ENCODE measurements at regions not wholly inside any gene's neighbourhood (a gene's known extent, or its start where the extent isn't known, plus 50 kb on each side); places are given as distances from the start of the nearest gene placed in this dataset.

- no peak for TF ChIP-seq CTCF (conservative IDR thresholded peaks at IDR 0.05; ENCODE audit: low read depth, low read length)
- no peak overlapping the region for H3K4me3 ChIP-seq (ENCODE audit: low read length)
These were observed 648.4 kb downstream of the TMEM182 start for GRCh38 chr2:103410221-103410620.

GRCh38 chr2:103419506-103419905 lies 657.7 kb downstream of the TMEM182 start:
- TF ChIP-seq CTCF (conservative IDR thresholded peaks at IDR 0.05; ENCODE audit: low read depth, low read length): no peak
- H3K4me3 ChIP-seq (ENCODE audit: low read length): no peak overlapping the region
- DNase-seq (ENCODE audit: low read depth): no peak

More at GRCh38 chr2:103410221-103410620, 648.4 kb downstream of the TMEM182 start:
- no peak for DNase-seq (ENCODE audit: low read depth)

- TF ChIP-seq CTCF (conservative IDR thresholded peaks at IDR 0.05; ENCODE audit: low read depth, low read length): no peak
- no peak overlapping the region for H3K4me3 ChIP-seq (ENCODE audit: low read length)
- DNase-seq (ENCODE audit: low read depth): no peak
These were observed 661.3 kb downstream of the TMEM182 start for GRCh38 chr2:103423100-103423499.

GRCh38 chr2:103427567-103427966 lies 665.7 kb downstream of the TMEM182 start:
- H3K4me3 ChIP-seq (ENCODE audit: low read length): no peak overlapping the region
- no peak for TF ChIP-seq CTCF (conservative IDR thresholded peaks at IDR 0.05; ENCODE audit: low read depth, low read length)
- DNase-seq (ENCODE audit: low read depth): no peak

GRCh38 chr2:103430191-103430590 lies 668.4 kb downstream of the TMEM182 start:
- no peak overlapping the region for H3K4me3 ChIP-seq (ENCODE audit: low read length)
- DNase-seq (ENCODE audit: low read depth): no peak
- TF ChIP-seq CTCF (conservative IDR thresholded peaks at IDR 0.05; ENCODE audit: low read depth, low read length): no peak

- DNase-seq (ENCODE audit: low read depth): no peak
- no peak for TF ChIP-seq CTCF (conservative IDR thresholded peaks at IDR 0.05; ENCODE audit: low read depth, low read length)
- no peak overlapping the region for H3K4me3 ChIP-seq (ENCODE audit: low read length)
These were observed 673.2 kb downstream of the TMEM182 start for GRCh38 chr2:103435010-103435409.

- no peak for DNase-seq (ENCODE audit: low read depth)
- no peak for TF ChIP-seq CTCF (conservative IDR thresholded peaks at IDR 0.05; ENCODE audit: low read depth, low read length)
- H3K4me3 ChIP-seq (ENCODE audit: low read length): no peak overlapping the region
These were observed 675.3 kb downstream of the TMEM182 start for GRCh38 chr2:103437161-103437560.
